ENCODE measurements at regions not wholly inside any gene's neighbourhood (a gene's known extent, or its start where the extent isn't known, plus 50 kb on each side); places are given as distances from the start of the nearest gene placed in this dataset.

- no peaks in the 10 kb centered on the region for H3K27me3 ChIP-seq (replicated peaks; ENCODE audit: insufficient read depth)
- no peak for ATAC-seq (ENCODE audit: insufficient number of reproducible peaks, low FRiP score, low read depth)
- H3K36me3 ChIP-seq = no peaks in the 10 kb centered on the region
- DNase-seq (ENCODE audit: low spot score) = no peak
- no peak overlapping the region for H3K4me3 ChIP-seq
- H3K27ac ChIP-seq = no peak overlapping the region
- TF ChIP-seq CTCF (IDR thresholded peaks at IDR 0.05) = no peak
- H3K4me1 ChIP-seq (ENCODE audit: control insufficient read depth in 1 of 2, low read depth in 2 of 2) = no peaks in the 10 kb centered on the region
- H3K9me3 ChIP-seq = no peaks in the 10 kb centered on the region
Measured at GRCh38 chr5:114839360-114839759, 330.3 kb downstream of the TRIM36 start.

GRCh38 chr5:114838937-114839336 lies 330.8 kb downstream of the TRIM36 start:
- no peak overlapping the region for H3K27ac ChIP-seq
- no peak overlapping the region for H3K4me3 ChIP-seq
- TF ChIP-seq CTCF (IDR thresholded peaks at IDR 0.05) = no peak
- H3K9me3 ChIP-seq = no peaks in the 10 kb centered on the region
- H3K27me3 ChIP-seq (replicated peaks; ENCODE audit: insufficient read depth) = no peaks in the 10 kb centered on the region
- no peaks in the 10 kb centered on the region for H3K36me3 ChIP-seq
- no peak for ATAC-seq (ENCODE audit: insufficient number of reproducible peaks, low FRiP score, low read depth)
- no peaks in the 10 kb centered on the region for H3K4me1 ChIP-seq (ENCODE audit: control insufficient read depth in 1 of 2, low read depth in 2 of 2)
- DNase-seq (ENCODE audit: low spot score) = no peak

- TF ChIP-seq CTCF (IDR thresholded peaks at IDR 0.05) = no peak
- Histone ChIP-seq H3K27me3 (replicated peaks; ENCODE audit: insufficient read depth) (no peaks in the 10 kb centered on the region), H3K36me3 (no peaks in the 10 kb centered on the region), H3K4me1 (ENCODE audit: control insufficient read depth in 1 of 2, low read depth in 2 of 2) (no peaks in the 10 kb centered on the region), H3K9me3 (peaks cover 5% of the 10 kb centered on the region), H3K4me3 (no peak overlapping the region), H3K27ac (no peak overlapping the region)
- DNase-seq (ENCODE audit: low spot score) (no peak), ATAC-seq (ENCODE audit: insufficient number of reproducible peaks, low FRiP score, low read depth) (no peak)
Measured at GRCh38 chr5:114830114-114830513, 339.6 kb downstream of the TRIM36 start.

- TF ChIP-seq CTCF (IDR thresholded peaks at IDR 0.05) = no peak
- Histone ChIP-seq H3K9me3 (peaks cover 5% of the 10 kb centered on the region), H3K27ac (no peak overlapping the region), H3K36me3 (no peaks in the 10 kb centered on the region), H3K4me1 (ENCODE audit: control insufficient read depth in 1 of 2, low read depth in 2 of 2) (no peaks in the 10 kb centered on the region), H3K27me3 (replicated peaks; ENCODE audit: insufficient read depth) (no peaks in the 10 kb centered on the region), H3K4me3 (no peak overlapping the region)
- ATAC-seq (ENCODE audit: insufficient number of reproducible peaks, low FRiP score, low read depth) (no peak), DNase-seq (ENCODE audit: low spot score) (no peak)
Measured at GRCh38 chr5:114822863-114823262, 346.8 kb downstream of the TRIM36 start.

- no peaks in the 10 kb centered on the region for H3K4me1 ChIP-seq (ENCODE audit: control insufficient read depth in 1 of 2, low read depth in 2 of 2)
- no peak for ATAC-seq (ENCODE audit: insufficient number of reproducible peaks, low FRiP score, low read depth)
- H3K4me3 ChIP-seq = no peak overlapping the region
Measured at GRCh38 chr5:114822436-114822835, 347.3 kb downstream of the TRIM36 start.

More at GRCh38 chr5:114822436-114822835, 347.3 kb downstream of the TRIM36 start:
- Histone ChIP-seq H3K9me3 (peaks cover 3% of the 10 kb centered on the region), H3K27me3 (replicated peaks; ENCODE audit: insufficient read depth) (no peaks in the 10 kb centered on the region), H3K36me3 (no peaks in the 10 kb centered on the region), H3K27ac (no peak overlapping the region)
- DNase-seq (ENCODE audit: low spot score) = no peak
- TF ChIP-seq CTCF (IDR thresholded peaks at IDR 0.05) = no peak

Data from thoracic aorta (tissue), 2 donors.